ENCODE measurements at regions not wholly inside any gene's neighbourhood (a gene's known extent, or its start where the extent isn't known, plus 50 kb on each side); places are given as distances from the start of the nearest gene placed in this dataset.

DNA sequence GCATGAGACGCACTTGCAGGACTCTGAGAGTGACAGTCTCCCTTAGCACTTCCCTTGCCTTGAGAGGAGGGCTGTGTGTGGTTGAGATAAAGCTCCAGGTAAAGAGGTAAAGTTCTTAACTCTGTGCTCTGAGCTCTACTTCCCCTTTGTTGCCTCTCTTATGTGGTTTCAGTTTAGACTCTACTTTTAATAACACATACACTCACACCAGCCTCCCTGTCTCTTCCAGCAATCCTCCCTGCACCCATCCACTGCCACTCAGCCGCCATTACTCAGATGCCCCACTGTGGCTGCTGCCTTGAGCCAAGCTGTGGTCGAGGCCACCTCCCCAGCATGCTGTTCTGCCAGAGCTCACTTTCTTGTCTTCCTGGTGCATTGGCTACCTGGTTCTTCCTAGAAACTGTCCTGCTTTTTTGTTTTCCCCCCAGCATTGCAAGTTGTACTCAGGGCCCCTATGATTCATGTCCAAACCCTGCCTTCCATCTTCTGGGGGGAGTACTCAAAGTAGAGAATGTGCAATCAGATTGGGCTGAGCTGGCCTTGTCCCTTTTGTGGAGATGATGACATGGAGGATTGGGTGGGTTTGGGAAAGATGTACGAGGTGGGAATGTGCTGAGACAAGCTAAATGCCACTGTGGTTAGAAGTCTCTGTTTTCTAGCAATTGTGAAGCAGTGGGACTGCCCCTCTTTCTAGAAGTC is 115.5 kb upstream of the PARP11 start:
- DNase-seq: peak in 4 of 6 experiments; percentile 22 to 67 (median 56)

DNA sequence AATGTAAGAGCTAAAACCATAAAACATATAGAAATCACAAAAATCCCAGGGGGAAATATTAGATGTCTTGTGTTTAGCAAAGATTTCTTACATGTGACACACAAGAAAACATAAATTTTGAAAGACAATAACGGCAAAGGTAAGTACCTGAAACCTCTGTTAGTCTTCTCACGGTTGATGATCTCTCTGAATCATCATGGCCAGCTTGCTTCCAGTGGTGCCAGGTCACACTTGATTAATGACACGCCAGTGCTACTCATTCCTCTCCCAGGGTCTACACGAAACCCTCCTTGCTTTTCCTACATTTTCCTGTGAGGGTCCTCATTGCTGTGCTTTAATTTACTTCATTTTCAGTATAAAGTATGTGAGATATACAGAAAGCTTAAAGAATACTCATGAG is 114.4 kb upstream of the PARP11 start:
- no peak for DNase-seq

DNA sequence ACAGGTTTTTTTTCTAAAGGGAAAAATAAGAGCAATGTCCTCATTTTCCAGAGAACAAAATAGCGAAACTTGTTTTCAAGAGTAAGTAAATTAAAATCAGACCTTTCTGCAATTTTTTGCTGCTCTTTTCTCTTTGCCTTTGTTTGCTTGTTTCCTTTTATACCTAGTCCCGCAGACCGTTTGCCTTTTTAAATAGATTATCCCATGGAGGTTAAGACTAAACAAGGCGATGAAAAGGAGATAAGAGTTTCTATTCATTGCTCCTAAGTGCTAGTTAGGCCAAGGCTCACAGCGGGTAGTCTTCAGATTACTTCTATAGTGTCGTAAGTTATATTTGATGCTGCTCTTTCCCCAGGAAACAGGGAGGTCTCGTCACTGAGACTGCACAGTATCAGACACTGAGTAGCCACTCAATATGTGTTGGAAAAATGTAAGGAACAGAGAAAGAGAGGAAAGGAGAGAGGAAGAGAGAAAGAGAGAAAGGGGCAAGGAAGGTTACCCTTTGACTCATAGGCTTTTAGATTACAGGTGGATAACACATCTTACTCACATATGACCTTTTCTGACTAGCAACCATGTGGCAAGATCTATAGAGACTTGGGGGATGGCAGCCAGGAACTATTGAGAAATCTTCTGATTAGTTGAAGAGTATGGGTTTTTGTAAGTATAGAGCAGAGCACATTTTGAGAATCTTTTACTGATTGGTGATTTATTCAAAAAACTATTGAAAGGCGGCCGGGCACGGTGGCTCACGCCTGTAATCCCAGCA is 107.5 kb upstream of the PARP11 start:
- DNase-seq: no peak

DNA sequence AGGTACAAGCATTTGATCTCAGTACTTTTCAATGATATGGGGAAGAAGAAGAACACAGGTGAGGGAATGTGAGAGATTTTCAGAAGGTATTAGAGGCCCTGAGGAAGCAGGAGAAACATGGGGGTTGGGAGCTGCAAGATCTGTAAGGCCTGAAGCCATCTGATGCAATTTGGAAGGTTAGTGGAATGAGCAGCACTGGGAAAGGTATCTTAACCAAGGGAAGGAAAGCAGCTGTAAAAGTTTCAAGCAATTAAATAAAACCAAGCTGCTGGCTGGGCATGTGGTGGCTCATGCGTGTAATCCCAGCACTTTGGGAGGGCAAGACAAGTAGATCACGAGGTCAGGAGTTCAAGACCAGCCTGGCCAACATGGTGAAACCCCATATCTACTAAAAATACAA is 104.4 kb upstream of the PARP11 start:
- DNase-seq: no peak

DNA sequence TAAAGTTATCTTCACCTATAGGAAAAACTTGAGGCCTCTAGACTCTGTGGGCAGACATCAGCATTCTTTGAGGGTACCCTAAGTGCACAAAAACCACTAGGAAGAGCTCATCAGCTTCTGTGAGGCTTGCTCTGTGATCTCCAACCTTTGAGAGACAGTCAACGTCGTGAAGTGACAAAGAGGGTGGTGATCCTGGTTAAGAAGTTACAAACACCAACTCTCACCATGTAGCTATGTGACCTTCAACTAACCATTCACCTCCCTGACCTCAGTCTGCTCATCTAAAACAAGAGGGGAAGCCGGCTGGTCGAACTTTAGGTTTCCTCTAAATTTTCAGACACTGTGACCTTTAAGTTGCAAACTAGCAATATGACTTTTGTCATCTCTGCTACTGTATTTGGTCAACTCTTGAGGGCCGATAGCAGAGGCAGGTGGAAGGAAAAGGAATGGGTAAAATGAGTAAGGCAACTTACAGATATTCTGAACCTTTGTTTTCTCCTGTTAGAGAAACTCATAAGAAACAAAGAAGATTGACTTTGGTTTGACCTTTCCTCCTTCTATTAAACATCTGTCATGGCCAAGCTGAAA is 103.2 kb upstream of the PARP11 start:
- no peak for DNase-seq

DNA sequence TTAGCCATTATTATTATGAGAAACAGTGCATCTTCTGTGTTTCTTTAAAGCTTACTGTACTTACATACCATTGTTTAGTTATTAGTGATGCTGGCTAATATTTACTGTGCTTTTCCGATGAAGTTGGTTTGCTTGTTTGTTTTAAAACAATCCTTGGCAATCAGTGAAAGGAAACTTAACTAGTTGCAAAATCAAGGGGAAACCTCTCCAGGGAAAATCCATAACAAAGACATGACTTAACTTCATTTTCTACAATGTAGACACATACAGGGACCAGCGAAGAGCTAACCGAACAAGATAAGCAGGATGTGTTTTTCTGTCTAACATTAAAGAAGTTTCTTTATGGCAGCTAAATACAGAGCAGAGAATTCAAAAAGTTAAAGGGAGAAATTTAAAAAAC is 102.5 kb upstream of the PARP11 start:
- no peak for DNase-seq

DNA sequence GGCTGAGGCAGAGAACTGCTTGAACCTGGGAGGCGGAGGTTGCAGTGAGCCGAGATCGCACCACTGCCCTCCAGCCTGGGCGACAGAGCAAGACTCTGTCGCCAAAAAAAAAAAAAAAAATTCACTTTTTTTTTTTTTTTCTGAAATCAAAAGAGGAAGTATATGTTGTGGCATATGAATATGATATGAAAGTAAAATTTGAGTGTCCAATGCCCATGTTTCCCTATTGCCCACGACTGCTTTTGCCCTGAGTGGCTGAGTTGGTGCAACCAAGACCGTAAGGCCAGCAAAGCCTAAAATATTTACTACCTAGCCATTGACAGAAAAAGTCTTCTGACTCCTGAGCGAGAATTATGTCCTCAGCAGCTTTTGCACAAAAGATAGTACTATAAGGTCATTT is 101.7 kb upstream of the PARP11 start:
- DNase-seq: peak in 1 of 6 experiments; percentile 6

DNA sequence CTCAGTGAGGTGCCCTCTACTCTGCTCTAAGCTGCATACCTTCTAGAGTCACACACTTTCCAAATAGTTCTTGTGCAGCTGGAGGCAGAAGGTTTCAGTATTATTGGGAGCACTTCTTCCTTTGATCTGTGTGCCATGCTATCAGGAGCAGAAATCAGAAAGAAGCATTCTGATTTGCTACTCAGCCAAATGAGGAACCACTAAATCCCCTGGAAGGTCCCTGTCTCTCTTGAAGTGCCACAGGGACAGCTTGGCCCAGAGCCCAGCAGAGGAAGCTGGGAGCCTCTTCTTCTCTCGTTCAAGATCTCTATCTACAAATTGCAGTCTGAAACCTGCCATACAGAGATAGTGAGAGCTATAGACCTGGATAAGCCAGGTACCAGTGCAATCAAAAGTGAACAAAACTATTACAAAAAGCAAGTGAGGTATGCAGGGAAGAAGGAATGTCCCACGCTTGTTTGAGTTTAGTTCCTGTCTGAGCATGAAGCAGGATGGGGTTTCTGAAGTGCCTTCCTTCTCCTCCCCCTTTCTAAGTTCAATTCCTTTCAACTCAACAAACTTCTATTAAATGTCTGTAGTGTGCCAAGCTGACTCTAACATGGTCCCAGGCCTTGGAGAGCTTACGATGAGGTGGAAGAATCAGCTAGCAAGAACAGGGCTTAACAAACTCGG is 100.9 kb upstream of the PARP11 start:
- DNase-seq: peak in 3 of 6 experiments; percentile 21 to 64 (median 27)

DNA sequence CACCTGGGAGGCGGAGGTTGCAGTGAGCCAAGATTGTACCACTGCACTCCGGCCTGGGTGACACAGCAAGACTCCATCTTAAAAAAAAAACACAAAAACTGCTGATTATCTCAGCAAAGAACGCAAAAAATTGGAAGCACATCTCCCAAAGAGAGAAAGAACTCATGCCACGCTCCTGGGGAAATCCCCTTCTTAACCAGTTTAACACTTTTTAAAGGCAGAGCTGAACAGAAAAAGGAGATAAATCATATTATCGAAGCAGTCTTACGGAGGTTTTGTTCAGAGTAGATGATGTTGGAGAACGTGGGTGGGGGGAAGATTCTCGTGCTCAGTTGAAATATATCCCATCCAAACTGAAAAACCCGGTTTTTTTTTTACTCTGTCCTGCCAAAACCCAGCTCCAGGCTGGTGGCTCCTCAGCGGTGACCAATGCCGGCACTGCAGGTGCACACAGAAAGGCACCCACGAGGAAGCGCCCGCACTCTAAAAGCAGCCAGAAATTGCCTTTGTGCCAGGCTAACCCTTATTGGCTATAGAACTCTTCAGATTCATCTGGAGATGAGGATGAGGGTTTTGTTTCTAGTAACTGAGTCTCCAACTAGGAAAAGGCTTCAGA is 100.2 kb upstream of the PARP11 start:
- DNase-seq: peak in 3 of 6 experiments; percentile 6 to 32 (median 21)

DNA sequence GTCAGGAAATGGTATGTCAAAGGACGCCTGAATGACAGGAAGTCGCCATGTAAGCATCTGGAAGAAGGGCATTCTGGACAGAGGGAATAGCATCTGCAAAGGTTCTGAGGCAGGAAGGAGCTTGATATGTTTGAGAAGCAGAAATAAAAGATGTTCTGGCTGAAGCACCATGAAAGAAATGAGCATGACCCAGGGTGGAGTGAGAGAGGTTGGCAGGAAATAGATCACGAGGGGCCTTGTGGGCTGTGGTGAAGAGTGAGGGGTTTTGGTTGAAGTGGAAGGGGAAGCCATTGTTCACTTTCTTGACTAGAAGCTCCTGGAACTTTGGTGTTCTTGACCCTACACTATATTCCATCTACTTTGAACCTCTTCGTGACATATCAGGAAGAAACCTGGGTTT is 99.4 kb upstream of the PARP11 start:
- DNase-seq: peak in 4 of 6 experiments; percentile 15 to 61 (median 52)

DNA sequence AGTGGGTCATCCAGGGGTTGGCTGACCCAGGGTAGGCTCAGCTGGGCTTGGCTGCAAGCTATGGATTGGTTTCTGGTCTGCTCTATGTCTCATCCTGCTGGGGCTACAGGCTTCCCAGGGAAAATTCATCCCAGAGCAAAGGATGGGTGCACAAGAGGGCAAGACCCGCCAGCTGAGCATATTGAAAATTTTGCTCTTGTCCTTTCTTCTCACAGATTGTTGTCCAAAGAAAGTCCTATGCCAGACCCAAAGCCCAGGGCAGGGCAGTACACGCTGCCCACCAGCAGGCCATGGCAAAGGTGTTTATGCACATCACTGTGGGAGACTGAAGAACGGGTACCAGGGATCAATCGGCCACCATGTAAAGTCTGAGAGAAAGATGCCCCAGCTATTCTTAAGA is 95.3 kb upstream of the PARP11 start:
- no peak for DNase-seq

DNA sequence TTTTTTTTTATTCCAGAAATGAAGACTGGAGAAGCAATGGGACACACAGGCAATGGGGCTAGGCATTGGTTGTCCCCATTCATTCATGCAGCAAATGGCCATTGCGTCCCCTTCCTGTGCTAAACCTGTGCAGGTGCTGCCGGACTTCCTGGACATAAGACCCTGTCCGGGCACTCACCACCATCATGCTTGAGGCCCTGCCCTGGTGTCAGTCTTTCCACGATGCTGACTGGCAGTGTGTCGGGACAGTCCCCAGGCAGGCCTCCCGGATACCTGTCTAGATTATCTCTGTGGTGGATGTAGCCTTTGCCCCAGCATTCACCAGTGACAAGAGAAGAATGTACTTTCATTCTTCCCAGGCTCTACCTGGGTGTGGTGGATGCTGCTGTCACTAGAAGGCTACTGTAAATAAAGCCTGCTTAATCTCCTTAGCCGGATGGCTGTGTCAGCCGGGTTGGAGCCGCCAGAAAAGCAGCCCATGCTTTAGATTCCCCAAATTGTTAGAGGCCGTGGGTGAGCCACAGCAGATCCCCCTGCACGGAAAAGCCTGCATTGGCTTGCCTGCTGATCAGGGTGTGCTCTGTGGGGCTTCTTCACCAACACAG is 94.5 kb upstream of the PARP11 start:
- DNase-seq: no peak

DNA sequence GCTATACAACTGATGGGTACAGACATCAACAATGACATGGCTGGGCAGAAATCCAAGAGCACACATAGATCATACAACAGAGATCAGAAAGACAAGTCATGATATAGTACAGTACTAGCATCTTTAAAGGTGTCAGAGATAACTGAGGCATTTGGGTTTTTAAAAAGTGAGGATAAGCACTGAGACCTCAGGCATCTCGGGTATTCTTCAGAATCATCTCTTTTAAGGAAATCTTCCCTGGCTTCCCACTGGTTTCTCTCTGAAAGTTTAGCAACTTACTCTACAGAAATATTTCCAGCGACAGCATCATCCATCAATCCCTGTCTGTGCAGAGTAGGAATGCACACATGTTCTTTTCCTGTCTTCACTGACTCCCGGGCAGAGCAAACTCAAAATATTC is 93.2 kb upstream of the PARP11 start:
- no peak for DNase-seq

DNA sequence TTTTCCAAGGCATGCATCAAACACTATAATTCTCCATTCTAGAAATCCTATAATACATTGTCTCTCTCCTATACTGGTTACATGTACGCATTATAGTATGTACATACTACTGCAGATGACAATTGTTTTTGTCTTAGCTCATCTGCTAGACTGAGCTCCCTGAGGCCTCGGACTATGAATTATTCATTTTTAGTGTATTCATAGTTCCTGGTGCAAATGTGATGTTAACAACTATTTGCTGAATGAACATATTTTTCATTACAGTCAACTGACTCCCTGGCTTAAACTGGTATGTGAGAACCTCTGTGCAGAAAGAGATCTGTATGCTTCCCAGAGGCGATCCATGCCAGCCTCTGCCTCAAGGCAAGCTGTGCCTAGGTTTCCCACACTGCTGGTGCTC is 91.8 kb upstream of the PARP11 start:
- no peak for DNase-seq

DNA sequence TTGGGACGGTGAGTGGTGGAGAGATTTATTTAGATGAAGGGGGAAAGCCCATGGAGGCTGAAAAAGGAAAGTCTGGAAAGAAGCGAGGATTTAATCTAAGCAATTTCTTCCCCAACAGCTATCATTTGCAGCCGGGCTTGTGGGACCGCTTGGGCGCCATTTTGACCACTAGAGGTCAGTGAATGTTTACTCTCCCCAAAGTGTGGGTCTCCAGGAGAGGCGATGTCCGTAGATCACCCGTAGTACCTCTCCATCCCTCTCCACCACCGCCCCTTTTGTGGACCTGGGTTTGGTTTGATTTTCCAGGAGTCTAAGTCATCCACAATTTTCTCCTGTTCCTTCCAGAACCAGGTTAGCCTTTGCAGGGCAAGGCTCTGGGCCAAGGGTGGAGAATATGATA is 91.2 kb upstream of the PARP11 start:
- DNase-seq: no peak

DNA sequence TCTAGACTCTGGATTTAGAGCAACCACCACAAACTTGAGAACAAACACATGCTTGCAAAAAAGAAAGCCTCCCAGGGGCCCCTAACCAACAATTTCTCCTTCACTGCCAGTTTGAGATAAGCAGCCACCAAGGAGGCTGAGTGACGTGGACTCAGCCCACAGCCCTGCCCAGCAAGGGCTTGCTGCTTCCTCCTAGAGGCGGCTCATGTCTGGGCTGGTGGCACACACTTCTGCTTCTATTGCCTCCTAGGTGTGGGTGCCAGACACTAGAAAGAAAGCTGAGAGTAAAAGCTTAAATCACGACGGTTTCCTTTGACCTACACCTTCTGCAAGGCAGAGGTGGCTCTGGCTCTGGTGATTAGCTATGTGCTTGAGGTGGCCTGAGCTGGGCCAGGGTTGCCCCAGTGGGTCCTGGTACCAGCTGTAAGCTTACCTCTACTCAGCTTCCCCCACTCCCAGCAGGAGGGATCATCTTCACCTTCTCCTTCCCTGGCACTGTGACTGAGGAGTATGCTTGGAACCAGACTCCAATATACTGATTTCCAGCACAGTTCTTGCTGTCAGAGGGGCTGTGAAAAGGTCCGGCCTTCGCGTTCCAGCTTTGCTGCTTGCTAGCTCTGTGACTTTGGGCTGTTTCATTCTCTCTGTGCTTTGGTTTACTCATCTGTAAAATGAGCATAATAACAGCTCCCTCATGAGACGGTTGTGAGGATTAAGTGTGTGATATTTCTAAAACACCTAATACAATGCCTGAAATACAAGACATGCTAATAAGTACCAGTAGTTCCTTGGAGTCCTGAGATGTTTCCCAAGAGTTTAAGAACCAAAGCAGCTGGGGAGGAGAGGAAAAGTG is 89.7 kb upstream of the PARP11 start:
- DNase-seq: peak; percentile 62 to 91 (median 82)

DNA sequence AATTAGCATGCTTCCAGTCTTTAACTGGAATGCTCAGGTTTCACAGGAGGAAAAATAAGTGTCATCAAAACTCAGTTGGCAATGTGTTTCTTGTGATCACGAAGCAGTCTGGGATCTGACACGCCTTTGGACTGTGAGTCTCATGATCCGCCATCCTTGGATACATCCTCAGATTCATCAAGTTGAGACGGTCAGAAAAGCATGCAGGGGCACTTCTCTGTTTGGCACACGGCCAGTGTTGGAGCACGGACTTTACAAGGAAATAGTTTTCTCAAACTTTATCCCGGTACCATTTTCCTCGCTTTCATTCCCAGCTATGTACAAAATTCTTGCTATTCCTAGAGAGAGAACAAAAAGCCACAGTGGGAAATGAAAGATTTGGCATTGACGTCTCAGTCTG is 88.4 kb upstream of the PARP11 start:
- DNase-seq: no peak

DNA sequence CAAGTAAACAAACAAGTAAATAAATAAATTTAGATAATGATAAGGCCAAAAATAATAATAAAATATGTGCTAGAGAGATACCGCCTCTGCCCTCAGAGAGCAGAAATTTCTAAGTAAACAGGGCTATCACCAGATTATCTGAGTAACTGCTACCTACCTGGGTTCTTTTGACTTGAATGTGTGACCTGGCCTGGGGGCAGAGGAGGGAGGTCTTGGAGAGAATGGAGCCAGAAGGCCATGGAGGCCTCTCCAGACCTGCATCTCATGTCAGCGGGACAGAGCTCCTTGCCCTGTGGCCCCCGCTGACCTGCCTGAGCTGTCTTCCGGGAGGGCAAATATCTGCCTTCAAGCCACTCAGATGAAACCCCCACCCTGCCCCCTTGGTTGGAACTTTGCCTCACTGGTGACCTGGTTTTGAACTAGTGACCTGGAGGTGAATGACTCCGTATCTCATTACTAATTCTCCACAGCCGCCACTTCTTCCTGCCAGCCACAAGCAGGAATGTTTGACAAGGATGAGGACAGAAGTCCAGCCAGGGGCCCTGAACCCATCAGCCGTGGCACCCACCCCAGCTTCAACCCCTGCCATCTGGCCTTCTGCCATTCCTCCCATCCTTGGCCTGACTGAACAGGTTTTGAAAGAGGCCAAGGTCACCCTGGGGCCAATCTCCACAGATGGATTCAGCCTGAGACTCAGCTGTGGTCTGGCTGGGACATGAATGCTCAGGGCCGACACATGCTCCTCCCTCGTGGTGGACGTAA is 86.8 kb upstream of the PARP11 start:
- no peak for DNase-seq

DNA sequence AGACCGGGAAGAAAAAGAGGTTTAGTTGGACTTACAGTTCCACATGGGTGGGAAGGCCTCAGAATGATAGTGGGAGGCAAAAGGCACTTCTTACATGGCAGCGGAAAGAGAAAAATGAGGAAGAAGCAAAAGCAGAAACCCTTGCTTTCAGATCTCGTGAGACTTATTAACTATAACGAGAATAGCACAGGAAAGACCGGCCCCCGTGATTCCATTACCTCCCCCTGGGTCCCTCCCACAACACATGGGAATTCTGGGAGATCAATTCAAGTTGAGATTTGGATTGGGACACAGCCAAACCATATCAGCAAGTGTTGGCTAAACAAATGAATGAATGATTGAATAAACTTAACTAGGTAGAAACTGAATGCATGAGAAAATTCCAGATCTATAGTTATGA is 85.3 kb upstream of the PARP11 start:
- no peak for DNase-seq

DNA sequence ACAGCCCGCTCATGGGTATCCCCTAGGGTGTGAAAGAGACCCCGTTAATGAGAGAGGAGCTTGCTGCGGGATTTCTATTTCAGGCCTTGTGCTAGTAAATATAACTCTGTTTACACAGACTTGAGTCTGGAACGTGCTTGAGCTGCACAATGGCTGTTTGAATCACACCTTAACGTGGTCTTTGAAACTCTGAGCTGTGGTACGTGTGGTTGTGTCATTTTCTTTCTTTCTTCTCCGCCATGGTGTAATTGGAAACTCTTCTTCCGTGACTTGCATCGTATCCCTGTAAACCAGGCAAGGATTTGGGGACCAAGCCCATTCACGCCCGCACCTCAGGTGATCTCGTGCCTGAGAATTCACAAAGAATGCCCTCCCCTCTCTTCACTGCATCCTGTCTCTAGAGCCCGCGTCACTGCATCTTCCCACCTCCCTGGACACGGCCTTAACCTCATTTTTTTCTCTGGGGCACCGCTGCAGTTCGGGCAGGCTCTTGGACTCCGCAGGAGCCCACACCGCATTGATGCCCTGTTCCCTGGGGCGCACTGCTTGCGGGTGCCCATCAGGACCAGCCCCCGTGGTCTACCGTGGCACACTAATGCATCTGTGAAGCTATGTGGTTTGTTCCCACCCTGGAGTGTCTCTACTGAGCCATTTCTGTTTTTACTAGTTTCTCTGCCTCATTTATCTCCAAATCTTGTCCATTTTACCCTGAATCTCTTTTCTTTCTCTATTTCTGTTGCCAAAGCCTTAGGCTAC is 78.4 kb upstream of the PARP11 start:
- DNase-seq: no peak
